PC-9 (cell line): ENCODE measurements at regions not wholly inside any gene's neighbourhood (a gene's known extent, or its start where the extent isn't known, plus 50 kb on each side); places are given as distances from the start of the nearest gene placed in this dataset.
"Not testable (repeated sequence)": the region's sequence is repeated elsewhere in the genome, so short reads cannot be mapped to it uniquely, and the experiment has no call there.

Experiments
- BruUV-seq: library from RNA; stranded (reverse); fragments of 400-500 nt; replicated peaks from 2 replicates; lab custom pipeline; 2021; lab: Mats Ljungman, UMichigan
- CTCF ChIA-PET: fragments of 300-600 bp; sonication (Branson Sonifier 250); formaldehyde crosslinking; loops from one replicate; lab custom pipeline; 2022; ENCODE audit warnings: antibody characterized with exemption; lab: Charles Lee
- POLR2A ChIA-PET: fragments of 300-600 bp; sonication (Branson Sonifier 250); formaldehyde crosslinking; loops from one replicate; lab custom pipeline; 2022; ENCODE audit warnings: antibody characterized with exemption; ENCODE audit not compliant: unreplicated experiment; lab: Charles Lee
- DNase-seq, 2 experiments: peaks; one replicate each; pipeline versions ENCODE4 v3.0.0 to v3.0.0-alpha.2; 2015 to 2022; ENCODE audit warnings: mixed read lengths in 1 of 2
- H2AFZ ChIP-seq: fragments of 200-600 bp; sonication (generic); 2 replicates; pipeline ENCODE4 v1.8.1; 2017; ENCODE audit warnings: antibody characterized with exemption
- H3F3A ChIP-seq: fragments of 200-600 bp; sonication (generic); 2 replicates; pipeline ENCODE4 v1.8.1; 2017; ENCODE audit warnings: antibody characterized with exemption, mild to moderate bottlenecking, low read depth; ENCODE audit not compliant: insufficient read depth
- H3K27ac ChIP-seq: fragments of 200-600 bp; sonication (generic); 2 replicates; pipeline ENCODE4 v1.6.1; 2016; ENCODE audit warnings: mixed run types
- H3K27me3 ChIP-seq: fragments of 200-600 bp; sonication (generic); 2 replicates; pipeline ENCODE4 v1.6.1; 2016; ENCODE audit warnings: low read depth, mixed run types; ENCODE audit not compliant: insufficient read depth
- H3K36me3 ChIP-seq: fragments of 200-600 bp; sonication (generic); 2 replicates; pipeline ENCODE4 v1.6.1; 2016; ENCODE audit warnings: low read depth, mixed run types
- H3K4me1 ChIP-seq: fragments of 200-600 bp; sonication (generic); replicated peaks from 2 replicates; pipeline ENCODE4 v1.6.1; 2016; ENCODE audit warnings: mixed run types; ENCODE audit not compliant: insufficient read depth
- H3K4me2 ChIP-seq: fragments of 200-600 bp; sonication (generic); 2 replicates; pipeline ENCODE4 v1.6.1; 2017; ENCODE audit warnings: mixed run types
- H3K4me3 ChIP-seq: fragments of 200-600 bp; sonication (generic); 2 replicates; pipeline ENCODE4 v1.6.1; 2016; ENCODE audit warnings: mixed run types
- H3K79me2 ChIP-seq: fragments of 200-600 bp; sonication (generic); 2 replicates; pipeline ENCODE4 v1.6.1; 2017; ENCODE audit warnings: low read depth, mixed run types
- H3K9me2 ChIP-seq: fragments of 200-600 bp; sonication (generic); 2 replicates; pipeline ENCODE4 v1.8.1; 2017; ENCODE audit warnings: mild to moderate bottlenecking; ENCODE audit not compliant: insufficient read depth
- H3K9me3 ChIP-seq: fragments of 200-600 bp; sonication (generic); 2 replicates; pipeline ENCODE4 v1.8.1; 2016; ENCODE audit warnings: low read depth; ENCODE audit not compliant: insufficient read depth
- H4K20me1 ChIP-seq: fragments of 200-600 bp; sonication (generic); 2 replicates; pipeline ENCODE4 v1.8.1; 2017; ENCODE audit not compliant: insufficient read depth
- CTCF ChIP-seq: fragments of 200-600 bp; sonication (generic); conservative IDR thresholded peaks from 2 replicates; pipeline ENCODE4 v1.6.1; 2017; ENCODE audit warnings: mixed run types, antibody characterized with exemption, mild to moderate bottlenecking, moderate library complexity
- EZH2 ChIP-seq: fragments of 200-600 bp; sonication (generic); IDR thresholded peaks from 2 replicates; pipeline ENCODE4 v1.8.0; 2017; ENCODE audit warnings: antibody characterized with exemption, low read depth
- intact Hi-C: fragments of 100-400 bp; cut with micrococcal nuclease; formaldehyde crosslinking; loops from one replicate; pipeline ENCODE4 v1.10.0; 2022; ENCODE audit not compliant: unreplicated experiment

GRCh38 chr4:174387721-174388120, 104.0 kb downstream of the CEP44 start:
- Histone ChIP-seq H3K36me3 (no peaks in the 10 kb centered on the region), H4K20me1 (no peaks in the 10 kb centered on the region), H3K9me2 (no peaks in the 10 kb centered on the region), H3K27ac (no peak overlapping the region), H3K27me3 (no peaks in the 10 kb centered on the region), H3K4me2 (no peak overlapping the region), H3K4me1 (no peaks in the 10 kb centered on the region), H2AFZ (no peak overlapping the region), H3K4me3 (no peak overlapping the region), H3K9me3 (no peaks in the 10 kb centered on the region), H3F3A (no peaks in the 10 kb centered on the region), H3K79me2 (no peaks in the 10 kb centered on the region)
- DNase-seq: no peak
- no peak for TF ChIP-seq CTCF
- no peak for TF ChIP-seq EZH2
- intact Hi-C loops: no loop called here
- ChIA-PET CTCF (no interaction called here), POLR2A (no interaction called here)
- BruUV-seq: no TSS peak

- H3K36me3 ChIP-seq: no peaks in the 10 kb centered on the region
- ChIA-PET CTCF (no interaction called here), POLR2A (no interaction called here)
- no peaks in the 10 kb centered on the region for H3K27me3 ChIP-seq
- no peaks in the 10 kb centered on the region for H4K20me1 ChIP-seq
- no peaks in the 10 kb centered on the region for H3F3A ChIP-seq
- H3K27ac ChIP-seq: no peak overlapping the region
- intact Hi-C loops: no loop called here
- no peak overlapping the region for H2AFZ ChIP-seq
- no peaks in the 10 kb centered on the region for H3K4me1 ChIP-seq
- H3K4me3 ChIP-seq: no peak overlapping the region
- no peaks in the 10 kb centered on the region for H3K79me2 ChIP-seq
- no TSS peak for BruUV-seq
- TF ChIP-seq EZH2: no peak
- TF ChIP-seq CTCF: no peak
- DNase-seq: no peak
- no peaks in the 10 kb centered on the region for H3K9me3 ChIP-seq
- H3K9me2 ChIP-seq: no peaks in the 10 kb centered on the region
- no peak overlapping the region for H3K4me2 ChIP-seq
Observed at GRCh38 chr4:174387143-174387542, 103.4 kb downstream of the CEP44 start.

GRCh38 chr4:174383783-174384182, 100.1 kb downstream of the CEP44 start:
- ChIA-PET POLR2A (no interaction called here), CTCF (no interaction called here)
- TF ChIP-seq EZH2: no peak
- no peak for TF ChIP-seq CTCF
- intact Hi-C loops: no loop called here
- H3K9me3 ChIP-seq: no peaks in the 10 kb centered on the region
- H2AFZ ChIP-seq: no peak overlapping the region
- H3K27ac ChIP-seq: no peak overlapping the region
- H3K4me3 ChIP-seq: no peak overlapping the region
- H3K4me2 ChIP-seq: no peak overlapping the region
- no peak for DNase-seq
- H3K27me3 ChIP-seq: no peaks in the 10 kb centered on the region
- no TSS peak for BruUV-seq
- H4K20me1 ChIP-seq: no peaks in the 10 kb centered on the region
- no peaks in the 10 kb centered on the region for H3K79me2 ChIP-seq
- H3K4me1 ChIP-seq: no peaks in the 10 kb centered on the region
- H3F3A ChIP-seq: no peaks in the 10 kb centered on the region
- no peaks in the 10 kb centered on the region for H3K9me2 ChIP-seq
- H3K36me3 ChIP-seq: no peaks in the 10 kb centered on the region

- DNase-seq, CTCF ChIA-PET, H3K4me2 ChIP-seq, BruUV-seq, H2AFZ ChIP-seq, intact Hi-C loops, H3K27me3 ChIP-seq, H3K9me3 ChIP-seq, H3K79me2 ChIP-seq, H4K20me1 ChIP-seq, H3K9me2 ChIP-seq, H3K4me1 ChIP-seq, H3K4me3 ChIP-seq, H3F3A ChIP-seq, POLR2A ChIA-PET, H3K36me3 ChIP-seq, H3K27ac ChIP-seq: not testable (repeated sequence)
Observed at GRCh38 chr4:174382938-174383605, 99.4 kb downstream of the CEP44 start.
